ENCODE measurements at regions not wholly inside any gene's neighbourhood (a gene's known extent, or its start where the extent isn't known, plus 50 kb on each side); places are given as distances from the start of the nearest gene placed in this dataset.

GRCh38 chr14:84252706-84253105 is 1277.2 kb upstream of the FLRT2 start:
- no peak overlapping the region for H3K27ac Mint-ChIP-seq
- DNase-seq (no peak), ATAC-seq (ENCODE audit: poor library complexity) (no peak)
- no peaks in the 10 kb centered on the region for H3K27me3 Mint-ChIP-seq
- H3K4me3 ChIP-seq (ENCODE audit: low read length): no peak overlapping the region
- H3K36me3 ChIP-seq (ENCODE audit: insufficient read depth, low read length): no peaks in the 10 kb centered on the region
- ChIA-PET POLR2A (no interaction called here), CTCF (no interaction called here)
- TF ChIP-seq CTCF (IDR thresholded peaks at IDR 0.05): no peak
- H3K4me1 ChIP-seq (ENCODE audit: insufficient read depth, low read length): no peaks in the 10 kb centered on the region
- H3K9me3 Mint-ChIP-seq: peaks cover 5% of the 10 kb centered on the region
- no peaks in the 10 kb centered on the region for H3K4me1 Mint-ChIP-seq (ENCODE audit: low read depth)
- no peak overlapping the region for H3K4me3 Mint-ChIP-seq
- no peaks in the 10 kb centered on the region for H3K27me3 ChIP-seq (ENCODE audit: control insufficient read depth in 1 of 2, insufficient read depth in 2 of 2, low read length in 2 of 2)
- peaks cover 3 to 8% of the 10 kb centered on the region in 2 experiments for H3K9me3 ChIP-seq (ENCODE audit: control insufficient read depth in 1 of 2, insufficient read depth in 1 of 2, low read length in 2 of 2)
- no peaks in the 10 kb centered on the region for H3K36me3 Mint-ChIP-seq (ENCODE audit: low read depth)
- intact Hi-C loops (cut with DNase I, micrococcal nuclease): no loop called here
- no peak overlapping the region for H3K27ac ChIP-seq (ENCODE audit: low read depth in 1 of 2, low read length in 2 of 2)

- no peaks in the 10 kb centered on the region for H3K36me3 Mint-ChIP-seq (ENCODE audit: low read depth)
- no peak overlapping the region for H3K4me3 Mint-ChIP-seq
- ChIA-PET POLR2A (no interaction called here), CTCF (no interaction called here)
- Histone ChIP-seq H3K36me3 (ENCODE audit: insufficient read depth, low read length) (no peaks in the 10 kb centered on the region), H3K27ac (ENCODE audit: low read depth in 1 of 2, low read length in 2 of 2) (no peak overlapping the region), H3K4me3 (ENCODE audit: low read length) (no peak overlapping the region), H3K4me1 (ENCODE audit: insufficient read depth, low read length) (no peaks in the 10 kb centered on the region), H3K27me3 (ENCODE audit: control insufficient read depth in 1 of 2, insufficient read depth in 2 of 2, low read length in 2 of 2) (no peaks in the 10 kb centered on the region), H3K9me3 (ENCODE audit: control insufficient read depth in 1 of 2, insufficient read depth in 1 of 2, low read length in 2 of 2) (peaks cover 3 to 8% of the 10 kb centered on the region in 2 experiments)
- H3K4me1 Mint-ChIP-seq (ENCODE audit: low read depth): no peaks in the 10 kb centered on the region
- DNase-seq (no peak), ATAC-seq (ENCODE audit: poor library complexity) (no peak)
- H3K27ac Mint-ChIP-seq: no peak overlapping the region
- H3K9me3 Mint-ChIP-seq: no peaks in the 10 kb centered on the region
- intact Hi-C loops (cut with DNase I, micrococcal nuclease): no loop called here
- TF ChIP-seq CTCF (IDR thresholded peaks at IDR 0.05): no peak
- no peaks in the 10 kb centered on the region for H3K27me3 Mint-ChIP-seq
Observed at GRCh38 chr14:84253326-84253725, 1276.6 kb upstream of the FLRT2 start.

GRCh38 chr14:84254290-84254689 is 1275.7 kb upstream of the FLRT2 start:
- Histone ChIP-seq H3K4me3 (ENCODE audit: low read length) (no peak overlapping the region), H3K36me3 (ENCODE audit: insufficient read depth, low read length) (no peaks in the 10 kb centered on the region), H3K9me3 (ENCODE audit: control insufficient read depth in 1 of 2, insufficient read depth in 1 of 2, low read length in 2 of 2) (peaks cover 3 to 12% of the 10 kb centered on the region in 2 experiments), H3K27me3 (ENCODE audit: control insufficient read depth in 1 of 2, insufficient read depth in 2 of 2, low read length in 2 of 2) (no peaks in the 10 kb centered on the region), H3K27ac (ENCODE audit: low read depth in 1 of 2, low read length in 2 of 2) (no peak overlapping the region), H3K4me1 (ENCODE audit: insufficient read depth, low read length) (no peaks in the 10 kb centered on the region)
- Mint-ChIP-seq H3K27ac (no peak overlapping the region), H3K4me3 (no peak overlapping the region), H3K9me3 (peaks cover 3% of the 10 kb centered on the region), H3K36me3 (ENCODE audit: low read depth) (no peaks in the 10 kb centered on the region), H3K4me1 (ENCODE audit: low read depth) (no peaks in the 10 kb centered on the region), H3K27me3 (no peaks in the 10 kb centered on the region)
- POLR2A ChIA-PET: no interaction called here
- no peak for ATAC-seq (ENCODE audit: poor library complexity)
- no peak for DNase-seq
- CTCF ChIA-PET: no interaction called here
- TF ChIP-seq CTCF (IDR thresholded peaks at IDR 0.05): no peak
- intact Hi-C loops (cut with DNase I, micrococcal nuclease): no loop called here

Measured in CD4-positive, alpha-beta T cell (primary cell).